Activated T-cell treated with anti-CD3 and anti-CD28 coated beads, Interleukin-2, amount 50 U/mL, for 4 hours (primary cell): ENCODE measurements at regions not wholly inside any gene's neighbourhood (a gene's known extent, or its start where the extent isn't known, plus 50 kb on each side); places are given as distances from the start of the nearest gene placed in this dataset.
"Not testable (repeated sequence)": the region's sequence is repeated elsewhere in the genome, so short reads cannot be mapped to it uniquely, and the experiment has no call there.

Experiments
- ATAC-seq, 2 donors: fragments of 200-7000 bp; cut with Tn5 transposase; one replicate each; pipeline ENCODE4 v1.10.0; 2021
- DNase-seq: peaks from one replicate; pipeline ENCODE4 v3.0.0-alpha.2; 2020
- H3K27me3 Mint-ChIP-seq: one replicate; pipeline ENCODE4 v1.8.0; 2021; ENCODE audit warnings: low read depth, mixed read lengths
- H3K36me3 Mint-ChIP-seq: one replicate; pipeline ENCODE4 v1.8.0; 2022; ENCODE audit warnings: mixed read lengths; ENCODE audit not compliant: insufficient read depth
- H3K4me1 Mint-ChIP-seq: one replicate; pipeline ENCODE4 v1.8.0; 2021; ENCODE audit warnings: low read depth, mixed read lengths
- H3K4me3 Mint-ChIP-seq: one replicate; pipeline ENCODE4 v1.8.0; 2021; ENCODE audit warnings: mild to moderate bottlenecking, moderate library complexity, mixed read lengths
- H3K9me3 Mint-ChIP-seq: one replicate; pipeline ENCODE4 v1.8.0; 2021; ENCODE audit warnings: mixed read lengths

DNA sequence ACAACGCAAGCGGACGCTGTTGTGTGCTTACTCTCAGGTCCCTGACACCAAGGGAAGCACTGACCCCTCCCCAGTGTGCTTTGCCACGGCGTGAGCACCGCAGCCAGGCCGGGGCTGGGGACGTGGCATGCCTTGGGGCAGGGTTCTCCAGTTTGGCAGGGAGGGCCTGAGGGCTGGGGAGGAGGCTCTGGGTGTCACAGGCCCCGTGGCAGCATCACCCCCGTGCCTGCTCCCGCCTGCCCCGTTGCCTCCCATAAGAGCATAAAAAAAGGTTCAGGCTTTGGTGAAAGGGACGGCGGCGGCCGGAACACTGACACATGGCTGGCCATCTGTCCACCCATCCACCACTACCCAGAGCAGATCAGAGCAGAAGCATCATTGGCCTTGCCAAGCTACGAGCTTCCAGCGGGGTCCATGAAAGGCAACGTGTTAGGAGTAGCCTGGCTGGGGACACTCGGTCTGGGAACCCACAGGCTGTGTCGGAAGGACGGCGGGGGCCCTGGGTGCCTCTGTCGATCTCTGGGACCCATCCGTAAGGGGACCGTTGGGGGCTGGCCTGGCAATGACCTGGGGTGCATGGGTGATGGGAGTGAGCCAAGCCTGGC lies 183.0 kb downstream of the IGLL1 start:
- DNase-seq: no peak
- Mint-ChIP-seq H3K4me3 (no peak overlapping the region), H3K36me3 (no peaks in the 10 kb centered on the region), H3K4me1 (no peaks in the 10 kb centered on the region), H3K27me3 (no peaks in the 10 kb centered on the region), H3K9me3 (no peaks in the 10 kb centered on the region)
- ATAC-seq: no peak

DNA sequence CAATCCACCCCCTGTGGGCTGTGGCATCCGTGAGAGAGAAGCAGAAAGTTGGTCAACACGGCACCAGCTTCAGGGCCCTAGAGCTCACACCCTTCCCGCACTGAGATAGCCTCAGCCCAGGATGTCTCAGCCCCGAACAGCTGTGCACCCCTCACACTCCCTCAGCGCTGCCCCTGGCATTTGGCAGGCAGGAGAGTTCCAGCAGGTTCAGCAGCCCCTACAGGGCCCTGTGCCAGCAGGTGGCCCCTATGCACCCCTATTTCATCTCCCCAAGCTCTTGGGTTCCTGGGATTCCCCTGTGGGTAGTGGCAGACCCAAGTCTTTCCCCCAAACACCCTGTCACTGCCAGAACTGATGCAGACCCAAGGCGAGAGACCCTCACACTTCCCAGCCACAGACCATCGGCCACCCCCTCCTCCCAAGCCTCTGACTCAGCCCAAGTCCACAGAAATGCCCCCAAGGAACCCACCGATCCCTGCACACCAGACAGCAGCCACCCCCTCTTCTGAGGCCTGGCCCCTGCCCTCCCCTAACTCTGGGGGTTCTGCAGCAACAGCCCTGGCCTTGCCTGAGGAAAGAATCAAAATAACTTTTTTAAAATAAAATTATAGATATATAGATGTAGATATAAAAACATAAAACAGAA lies 183.6 kb downstream of the IGLL1 start:
- Mint-ChIP-seq H3K4me3 (no peak overlapping the region), H3K4me1 (no peaks in the 10 kb centered on the region), H3K27me3 (no peaks in the 10 kb centered on the region), H3K9me3 (no peaks in the 10 kb centered on the region), H3K36me3 (no peaks in the 10 kb centered on the region)
- ATAC-seq (no peak), DNase-seq (no peak)

DNA sequence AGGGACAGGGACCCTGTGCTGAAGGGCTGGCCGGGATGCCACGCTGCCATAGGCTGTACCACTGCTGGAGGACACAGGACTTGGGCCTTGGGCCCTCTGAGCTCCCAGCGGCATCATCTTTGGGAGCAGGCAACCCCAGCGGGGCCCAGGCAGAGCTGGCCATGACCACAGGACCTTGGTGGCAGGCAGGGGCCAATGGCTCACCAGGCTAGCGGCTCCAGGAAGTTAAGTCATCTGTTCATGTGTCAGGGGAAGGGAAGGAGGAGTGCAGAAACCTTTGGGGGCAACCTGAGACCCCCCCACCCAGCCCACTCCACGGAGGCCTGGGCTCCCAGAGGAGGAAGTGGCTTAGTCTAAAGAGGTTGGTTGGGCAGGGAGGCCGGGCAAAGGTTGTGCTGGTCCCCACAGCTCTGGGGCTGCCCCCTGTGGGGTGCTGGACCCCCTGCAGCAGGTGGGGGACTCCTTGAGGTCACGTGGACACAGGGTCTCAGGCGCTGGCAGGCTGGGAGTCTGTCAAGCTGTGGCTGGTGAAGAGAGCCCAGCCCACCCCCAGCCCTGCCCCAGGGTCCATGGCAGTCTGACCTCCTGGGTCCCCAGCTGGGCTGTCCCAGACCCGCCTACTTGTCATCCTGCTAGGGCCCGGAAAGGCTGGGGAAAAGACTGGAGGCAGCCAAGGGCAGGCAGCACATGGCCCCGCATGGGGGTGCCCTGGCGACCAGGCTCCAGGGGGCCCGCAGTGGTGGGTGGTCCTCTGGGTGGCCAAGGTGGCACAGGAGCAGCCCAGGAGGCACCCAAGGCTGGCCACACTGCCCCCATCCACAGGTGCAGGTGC lies 184.3 kb downstream of the IGLL1 start:
- ATAC-seq: no peak
- no peak overlapping the region for H3K4me3 Mint-ChIP-seq
- H3K27me3 Mint-ChIP-seq: no peaks in the 10 kb centered on the region
- no peaks in the 10 kb centered on the region for H3K36me3 Mint-ChIP-seq
- no peak for DNase-seq
- no peaks in the 10 kb centered on the region for H3K9me3 Mint-ChIP-seq
- no peaks in the 10 kb centered on the region for H3K4me1 Mint-ChIP-seq

DNA sequence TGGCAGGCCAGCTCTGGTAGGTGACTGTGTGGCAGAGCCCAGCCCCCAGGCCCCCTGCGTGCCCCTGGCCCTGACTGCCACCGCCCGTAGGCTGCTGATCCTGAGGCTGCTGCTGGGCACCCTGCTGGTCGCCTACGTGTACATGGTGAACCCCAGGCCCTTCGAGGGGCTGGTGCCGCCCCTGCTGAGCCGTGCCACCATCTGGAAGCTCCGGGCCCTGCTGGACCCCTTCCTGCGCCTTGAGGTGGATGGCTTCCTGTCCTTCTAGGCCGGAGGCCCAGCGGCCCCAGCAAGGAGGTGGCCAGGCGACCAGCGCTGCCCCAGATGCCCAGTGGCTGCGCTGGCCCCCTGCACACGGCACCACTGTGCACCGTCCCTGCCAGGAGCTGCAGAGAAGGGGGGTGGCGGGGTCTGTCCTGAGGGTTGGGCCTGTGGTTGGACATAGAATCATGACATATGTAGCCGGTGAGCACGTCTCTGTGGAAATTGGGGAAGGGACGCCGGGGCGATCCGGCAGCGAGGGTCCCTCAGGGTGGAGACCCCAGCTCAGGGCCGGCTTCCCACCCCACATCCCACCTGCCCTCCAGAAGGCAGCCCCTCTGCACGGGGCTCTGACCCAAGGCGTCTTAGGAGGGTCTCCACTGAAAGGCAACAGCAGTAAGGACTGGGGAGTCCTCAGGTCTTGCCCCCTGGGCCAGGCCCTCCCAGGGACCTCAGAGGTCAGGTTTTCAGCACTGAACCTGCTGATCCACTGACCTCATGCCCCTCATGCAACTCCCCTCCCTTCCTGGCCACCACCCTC lies 185.4 kb downstream of the IGLL1 start:
- Mint-ChIP-seq H3K9me3 (no peaks in the 10 kb centered on the region), H3K36me3 (no peaks in the 10 kb centered on the region), H3K27me3 (no peaks in the 10 kb centered on the region), H3K4me3 (no peak overlapping the region), H3K4me1 (no peaks in the 10 kb centered on the region)
- ATAC-seq: no peak
- DNase-seq: no peak

DNA sequence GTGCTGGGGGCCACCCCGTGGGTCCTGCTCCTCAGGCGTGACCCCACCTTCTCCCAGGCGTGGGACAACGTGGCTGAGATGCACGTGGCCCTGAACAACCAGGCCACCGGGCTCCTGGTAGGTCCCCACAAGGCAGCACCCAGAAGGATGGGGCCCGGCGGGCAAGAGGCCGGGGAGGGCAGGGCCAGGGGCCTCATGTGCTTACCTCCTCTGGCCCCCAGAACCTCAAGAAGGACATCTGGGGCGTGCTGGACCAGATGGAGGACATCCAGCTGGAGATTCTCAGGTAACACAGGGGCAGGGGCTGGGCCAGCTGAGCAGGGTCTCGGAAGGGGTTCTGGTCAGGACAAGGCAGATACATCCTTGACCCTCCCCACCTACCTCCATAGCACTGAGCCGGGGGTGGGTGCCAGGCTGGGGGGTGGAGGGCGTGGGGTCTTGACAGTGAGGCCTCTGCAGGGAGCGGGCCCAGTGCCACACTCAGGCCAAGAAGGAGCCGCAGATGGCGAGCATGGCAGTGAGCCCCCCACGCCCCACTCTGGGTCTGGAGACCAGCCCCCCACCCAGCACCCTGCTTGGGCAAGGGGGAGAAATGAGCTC lies 186.3 kb downstream of the IGLL1 start:
- ATAC-seq: no peak
- no peaks in the 10 kb centered on the region for H3K27me3 Mint-ChIP-seq
- DNase-seq: peak; percentile 3
- no peaks in the 10 kb centered on the region for H3K9me3 Mint-ChIP-seq
- H3K4me3 Mint-ChIP-seq: no peak overlapping the region
- no peaks in the 10 kb centered on the region for H3K4me1 Mint-ChIP-seq
- H3K36me3 Mint-ChIP-seq: no peaks in the 10 kb centered on the region

DNA sequence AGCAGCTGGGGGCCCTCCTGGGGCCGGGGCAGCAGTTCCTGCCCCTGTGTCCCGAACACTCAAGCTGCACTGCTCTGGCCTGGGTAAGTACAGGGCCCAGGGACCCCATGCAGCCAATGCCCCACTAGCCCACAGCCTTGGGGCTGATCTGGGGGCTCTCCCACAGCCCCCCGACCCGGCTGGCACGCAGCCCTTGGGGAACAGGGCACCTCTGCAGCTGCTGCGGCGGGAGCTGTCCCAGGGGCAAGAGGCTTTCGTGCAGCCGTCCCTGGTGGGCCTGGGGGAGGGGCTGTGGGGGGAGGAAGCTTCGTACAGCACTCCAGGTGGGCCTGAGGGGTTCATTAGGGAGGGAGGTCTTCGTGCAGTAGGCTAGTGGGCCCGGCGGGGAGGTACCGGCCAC lies 186.9 kb downstream of the IGLL1 start:
- not testable (repeated sequence) for DNase-seq

DNA sequence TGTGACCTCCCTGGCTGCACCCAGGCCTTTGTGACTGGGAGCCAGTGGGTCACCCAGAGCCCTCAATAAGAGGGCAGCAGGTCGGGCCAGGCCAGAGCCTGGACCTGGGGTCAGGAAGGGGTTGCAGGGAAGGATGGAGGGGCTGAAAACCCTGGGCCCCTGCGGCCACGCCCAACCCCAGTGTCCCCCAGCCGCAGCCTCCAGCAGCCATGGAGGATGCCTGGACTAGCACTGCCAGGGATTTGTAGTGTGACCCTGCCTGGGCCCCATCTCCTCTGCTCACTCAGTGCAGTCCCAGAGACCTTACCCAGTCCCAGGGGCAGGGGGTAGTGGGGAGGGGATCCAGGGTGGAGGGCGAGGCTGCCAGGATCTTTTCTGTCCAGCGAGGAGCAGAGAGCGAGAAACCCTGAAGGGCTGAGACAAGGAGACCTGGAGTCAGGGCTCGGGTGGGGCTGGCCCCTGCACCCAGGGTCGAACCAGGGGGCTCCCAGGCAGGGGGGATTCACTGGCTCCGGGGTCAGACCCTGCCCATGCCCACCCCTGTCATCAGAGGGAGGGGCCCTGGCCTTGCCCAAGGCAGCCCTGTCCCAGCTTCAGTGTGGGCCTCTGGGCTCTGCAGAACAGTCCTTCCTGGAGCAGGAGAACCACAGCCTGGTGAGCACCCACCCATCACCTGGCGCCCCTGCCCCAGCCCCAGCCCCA lies 187.5 kb downstream of the IGLL1 start:
- Mint-ChIP-seq H3K4me1 (no peaks in the 10 kb centered on the region), H3K9me3 (no peaks in the 10 kb centered on the region), H3K4me3 (no peak overlapping the region)

More for the DNA sequence above, 186.9 kb downstream of the IGLL1 start:
- H3K4me1 Mint-ChIP-seq, H3K9me3 Mint-ChIP-seq, H3K4me3 Mint-ChIP-seq, ATAC-seq, H3K27me3 Mint-ChIP-seq, H3K36me3 Mint-ChIP-seq: not testable (repeated sequence)

DNA sequence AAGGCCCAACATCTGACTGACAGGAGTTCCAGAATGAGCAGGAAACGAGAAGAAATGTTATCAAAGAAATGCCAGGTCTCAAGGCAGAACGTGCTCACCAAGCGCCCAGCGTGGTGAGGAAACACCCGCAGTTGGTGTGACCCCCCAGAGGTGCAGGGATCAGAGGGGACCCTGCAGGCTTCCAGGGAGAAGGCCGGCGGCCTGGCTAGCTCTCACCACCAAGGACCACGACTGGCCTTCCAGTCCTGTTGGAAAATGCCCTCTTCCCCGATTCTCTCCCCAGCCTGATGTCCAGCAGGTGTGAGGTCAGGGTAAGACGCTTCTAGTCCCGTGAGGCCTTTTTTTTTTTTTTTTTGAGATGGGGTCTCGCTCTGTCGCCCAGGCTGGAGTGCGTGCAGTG lies 189.1 kb downstream of the IGLL1 start:
- ATAC-seq (no peak), DNase-seq (no peak)
- Mint-ChIP-seq H3K4me3 (no peak overlapping the region), H3K4me1 (no peaks in the 10 kb centered on the region), H3K9me3 (no peaks in the 10 kb centered on the region), H3K27me3 (no peaks in the 10 kb centered on the region), H3K36me3 (no peaks in the 10 kb centered on the region)

More for the DNA sequence above, 187.5 kb downstream of the IGLL1 start:
- Mint-ChIP-seq H3K27me3 (no peaks in the 10 kb centered on the region), H3K36me3 (no peaks in the 10 kb centered on the region)
- peak; percentile 4 for DNase-seq
- no peak for ATAC-seq

DNA sequence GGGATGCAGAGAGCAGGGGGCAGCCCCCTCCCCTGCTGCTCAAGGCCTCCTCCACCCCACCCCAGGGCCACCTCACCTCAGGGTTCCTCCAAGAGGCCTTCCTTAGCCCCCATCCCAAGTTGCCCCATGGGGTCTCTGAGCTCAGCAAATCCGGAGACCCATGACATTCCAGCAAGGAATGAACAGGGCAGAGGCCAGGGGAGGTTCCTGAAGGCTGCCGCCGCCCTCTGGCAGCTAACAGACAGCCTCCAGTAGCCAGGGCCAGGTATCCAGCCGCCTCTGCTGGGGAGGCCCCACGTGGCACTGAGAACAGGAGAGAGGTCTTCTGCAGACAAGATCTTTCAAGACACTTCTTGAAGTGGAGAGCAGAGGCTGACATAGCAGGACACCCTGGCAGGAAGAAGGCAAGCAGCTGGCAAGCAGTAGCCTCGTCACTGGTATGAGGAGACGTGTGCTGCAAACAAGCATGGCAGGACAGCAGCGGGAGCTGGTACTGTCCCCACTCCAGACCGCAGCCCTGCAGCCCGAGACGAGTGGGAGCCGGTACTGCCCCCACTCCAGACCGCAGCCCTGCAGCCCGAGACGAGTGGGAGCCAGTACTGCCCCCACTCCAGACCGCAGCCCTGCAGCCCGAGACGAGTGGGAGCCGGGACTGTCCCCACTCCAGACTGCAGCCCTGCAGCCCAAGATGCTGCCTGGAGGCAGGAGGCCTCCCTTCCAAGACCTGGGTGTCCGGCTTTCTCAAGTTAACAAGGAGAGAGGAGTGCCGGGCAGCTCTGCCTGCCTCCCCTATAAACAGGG lies 190.6 kb downstream of the IGLL1 start:
- no peak for DNase-seq
- H3K27me3 Mint-ChIP-seq: peaks cover 3% of the 10 kb centered on the region
- ATAC-seq: no peak
- no peak overlapping the region for H3K4me3 Mint-ChIP-seq
- no peaks in the 10 kb centered on the region for H3K9me3 Mint-ChIP-seq
- no peaks in the 10 kb centered on the region for H3K36me3 Mint-ChIP-seq
- H3K4me1 Mint-ChIP-seq: no peaks in the 10 kb centered on the region

DNA sequence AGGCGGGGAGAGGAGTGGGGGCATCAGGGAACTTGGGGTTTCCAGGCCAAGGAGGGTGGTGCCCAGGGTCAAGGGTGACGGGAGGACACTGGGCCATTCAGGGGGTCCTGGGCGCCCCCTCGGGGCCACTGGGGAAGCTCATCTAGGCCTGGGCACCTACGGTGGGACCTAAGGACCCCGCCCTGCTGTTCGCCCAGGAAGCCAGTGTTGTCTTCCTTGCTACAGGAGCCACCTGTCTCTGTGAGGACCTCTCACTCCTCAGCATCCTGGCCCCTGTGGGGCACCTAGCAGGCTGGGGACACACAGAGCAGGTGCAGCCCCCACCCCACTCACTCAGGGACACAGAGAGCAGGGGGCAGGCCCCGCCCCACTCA lies 191.6 kb downstream of the IGLL1 start:
- Mint-ChIP-seq H3K4me1 (no peaks in the 10 kb centered on the region), H3K27me3 (peaks cover 3% of the 10 kb centered on the region), H3K9me3 (no peaks in the 10 kb centered on the region), H3K36me3 (no peaks in the 10 kb centered on the region), H3K4me3 (no peak overlapping the region)
- DNase-seq: no peak
- no peak for ATAC-seq

DNA sequence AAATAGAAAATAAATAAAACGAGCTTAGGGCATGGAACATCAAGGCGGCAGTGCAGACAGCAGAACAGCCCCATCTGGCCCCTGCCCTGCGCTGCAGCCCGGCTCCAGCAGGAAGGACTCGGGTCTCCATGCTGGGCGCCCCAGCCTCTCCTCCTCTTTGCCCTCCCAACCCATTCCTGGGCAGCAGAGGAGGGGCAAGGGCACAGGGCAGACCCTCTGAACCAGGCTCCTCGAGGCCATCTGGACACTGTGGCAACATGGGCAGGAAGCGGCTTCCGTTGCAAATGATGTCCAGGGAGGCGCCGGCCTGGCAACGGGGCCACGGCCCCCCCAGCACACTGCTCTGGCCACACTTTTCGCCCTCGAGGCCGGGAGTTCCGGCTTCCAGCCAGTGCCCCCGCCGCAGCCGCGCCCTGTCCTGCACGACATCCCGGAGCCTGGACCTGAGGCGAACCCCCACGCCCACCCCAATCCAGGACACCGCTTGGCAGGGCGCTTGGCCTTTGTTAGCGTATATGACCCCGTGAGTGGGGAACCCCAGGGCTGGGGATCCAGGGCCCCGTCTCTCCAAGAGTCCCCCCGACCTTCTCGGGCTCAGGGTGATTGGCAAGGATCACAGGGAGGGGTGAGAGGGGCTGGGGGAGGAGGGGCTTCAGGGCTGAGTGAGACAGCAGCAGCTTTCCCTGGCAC lies 192.1 kb downstream of the IGLL1 start:
- no peaks in the 10 kb centered on the region for H3K4me1 Mint-ChIP-seq
- no peak overlapping the region for H3K4me3 Mint-ChIP-seq
- H3K9me3 Mint-ChIP-seq: no peaks in the 10 kb centered on the region
- ATAC-seq: no peak
- H3K27me3 Mint-ChIP-seq: peaks cover 3% of the 10 kb centered on the region
- no peaks in the 10 kb centered on the region for H3K36me3 Mint-ChIP-seq
- DNase-seq: no peak

DNA sequence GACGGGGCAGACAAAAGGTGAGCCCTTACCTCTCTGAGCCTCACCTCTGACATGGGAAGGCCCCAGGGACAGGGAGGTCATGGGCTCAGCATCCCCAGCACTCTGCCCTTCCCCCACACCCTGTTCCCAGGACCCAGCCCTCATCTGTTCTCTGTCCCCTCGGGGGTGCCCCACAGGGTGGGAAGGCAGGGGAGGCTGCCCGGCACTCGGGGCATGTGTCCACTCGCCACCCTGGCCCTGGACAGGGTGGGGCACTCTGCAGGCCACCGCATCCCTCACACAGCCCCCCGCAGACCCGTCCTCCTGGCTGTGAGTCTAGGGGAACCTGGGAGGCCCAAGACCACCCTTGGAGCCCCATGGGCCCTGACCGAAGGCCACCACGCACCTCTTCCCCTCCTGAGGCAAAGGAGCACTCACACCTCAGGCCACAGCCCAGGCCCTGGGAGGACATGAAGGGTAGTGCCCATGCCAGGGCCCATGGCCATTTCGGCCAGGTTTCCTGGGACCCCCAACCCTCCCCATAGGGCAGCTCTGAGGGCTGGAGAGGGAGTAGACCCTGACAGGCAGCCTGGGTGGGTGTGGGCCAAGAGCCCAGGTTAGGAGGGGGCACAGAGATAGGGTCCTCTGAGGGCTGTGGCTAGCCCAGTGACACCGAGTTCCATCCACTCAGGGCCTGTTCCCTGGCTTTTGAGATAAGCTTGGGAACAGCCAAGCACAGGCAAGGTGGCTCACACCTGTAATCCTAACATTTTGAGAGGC lies 193.1 kb downstream of the IGLL1 start:
- Mint-ChIP-seq H3K36me3 (no peaks in the 10 kb centered on the region), H3K27me3 (peaks cover 3% of the 10 kb centered on the region), H3K9me3 (no peaks in the 10 kb centered on the region), H3K4me1 (no peaks in the 10 kb centered on the region), H3K4me3 (no peak overlapping the region)
- ATAC-seq (no peak), DNase-seq (no peak)
